H1 (cell line): ENCODE measurements at regions not wholly inside any gene's neighbourhood (a gene's known extent, or its start where the extent isn't known, plus 50 kb on each side); places are given as distances from the start of the nearest gene placed in this dataset.

Source experiments
- CTCF ChIA-PET: fragments of 300-600 bp; sonication (Branson Sonifier 250); formaldehyde crosslinking; loops from one replicate; lab custom pipeline; 2021; ENCODE audit not compliant: partially characterized antibody; lab: Charles Lee
- POLR2A ChIA-PET: fragments of 300-600 bp; sonication (Branson Sonifier 250); formaldehyde crosslinking; loops from one replicate; lab custom pipeline; 2021; ENCODE audit warnings: inconsistent platforms; ENCODE audit not compliant: partially characterized antibody; lab: Charles Lee
- DNase-seq, 2 experiments: peaks; one replicate each; pipeline versions ENCODE4 v3.0.0 to v3.0.0-alpha.2; 2010 to 2022; ENCODE audit warnings: low spot score in 2 of 2, low read depth in 1 of 2, mixed read lengths in 1 of 2
- FAIRE-seq: peaks from 2 replicates; lab custom pipeline; 2011; peaks lifted over from hg19 to GRCh38; lab: Jason Lieb, UNC
- H2AFZ ChIP-seq: 2 replicates; pipeline ENCODE4 v1.8.1; 2012; ENCODE audit warnings: low read length, inconsistent platforms
- H2AK5ac ChIP-seq: 2 replicates; pipeline ENCODE4 v1.6.1; 2013; ENCODE audit warnings: low read depth, low read length
- H2BK120ac ChIP-seq: replicated peaks from 2 replicates; pipeline ENCODE3; 2013; ENCODE audit warnings: low read depth, low read length, inconsistent platforms
- H2BK12ac ChIP-seq: 2 replicates; pipeline ENCODE4 v1.6.1; 2013; ENCODE audit warnings: low read depth, low read length
- H2BK15ac ChIP-seq: 2 replicates; pipeline ENCODE4 v1.6.1; 2013; ENCODE audit warnings: low read length
- H2BK20ac ChIP-seq: 2 replicates; pipeline ENCODE4 v1.6.1; 2013; ENCODE audit warnings: low read length
- H2BK5ac ChIP-seq: 2 replicates; pipeline ENCODE4 v1.6.1; 2013; ENCODE audit warnings: low read depth, low read length
- H3K14ac ChIP-seq: 2 replicates; pipeline ENCODE4 v1.6.1; 2013; ENCODE audit warnings: inconsistent platforms; ENCODE audit not compliant: insufficient read length
- H3K18ac ChIP-seq: 2 replicates; pipeline ENCODE4 v1.6.1; 2013; ENCODE audit warnings: low read length; ENCODE audit errors: extremely low read depth
- H3K23ac ChIP-seq: 2 replicates; pipeline ENCODE4 v1.6.1; 2013; ENCODE audit warnings: inconsistent platforms; ENCODE audit not compliant: insufficient read length
- H3K23me2 ChIP-seq: 2 replicates; pipeline ENCODE4 v1.6.1; 2013; ENCODE audit warnings: low read depth, low read length
- H3K27ac ChIP-seq: 2 replicates; pipeline ENCODE4 v1.6.1; 2011; ENCODE audit warnings: low read depth, low read length, inconsistent platforms
- H3K27me3 ChIP-seq, 4 experiments: replicated peaks in 1 of 4; 1 replicate in 1 of 4; 2 replicates in 3 of 4; pipeline versions ENCODE4 v1.6.1 to v1.8.1; 2011 to 2013; ENCODE audit warnings: low read length in 3 of 4, mild to moderate bottlenecking in 3 of 4, inconsistent platforms in 2 of 4, mixed read lengths in 2 of 4, moderate library complexity in 1 of 4; ENCODE audit not compliant: control insufficient read depth in 3 of 4, insufficient read depth in 3 of 4; ENCODE audit errors: extremely low read depth in 1 of 4
- H3K36me3 ChIP-seq, 4 experiments: 2 replicates each; pipeline versions ENCODE4 v1.6.1 to v1.8.1; 2011 to 2013; ENCODE audit warnings: mild to moderate bottlenecking in 4 of 4, low read length in 3 of 4, moderate library complexity in 2 of 4, control low read depth in 1 of 4, inconsistent platforms in 1 of 4; ENCODE audit not compliant: insufficient read depth in 4 of 4, control insufficient read depth in 2 of 4
- H3K4ac ChIP-seq: replicated peaks from 2 replicates; pipeline ENCODE3; 2013; ENCODE audit warnings: low read length, low read depth, mixed read lengths, inconsistent platforms; ENCODE audit not compliant: insufficient read length
- H3K4me1 ChIP-seq, 4 experiments: replicated peaks in 1 of 4; 1 replicate in 1 of 4; 2 replicates in 3 of 4; pipeline versions ENCODE4 v1.6.1 to v1.8.1; 2011 to 2013; ENCODE audit warnings: low read length in 3 of 4, inconsistent platforms in 2 of 4, mixed read lengths in 1 of 4; ENCODE audit not compliant: insufficient read depth in 4 of 4, control insufficient read depth in 3 of 4
- H3K4me2 ChIP-seq, 2 experiments: 2 replicates each; pipeline versions ENCODE4 v1.6.1 to v1.8.1; 2011 to 2013; ENCODE audit warnings: low read depth in 2 of 2, low read length in 2 of 2, control low read depth in 1 of 2, inconsistent platforms in 1 of 2, mild to moderate bottlenecking in 1 of 2; ENCODE audit not compliant: insufficient read depth in 1 of 2
- H3K4me3 ChIP-seq, 4 experiments: fragments of 200-600, 300-600 bp in 1 of 4; sonication (generic), shearing (Covaris generic), sonication (Bioruptor Twin) in 1 of 4; 2 replicates each; pipeline versions ENCODE4 v1.5.1 to v1.8.1; 2011 to 2016; ENCODE audit warnings: low read length in 4 of 4, low read depth in 3 of 4, control low read depth in 2 of 4, inconsistent platforms in 2 of 4, mild to moderate bottlenecking in 2 of 4, mixed read lengths in 1 of 4, moderate library complexity in 1 of 4; ENCODE audit not compliant: insufficient read depth in 2 of 4; ENCODE audit errors: extremely low read depth in 1 of 4
- H3K56ac ChIP-seq: replicated peaks from 2 replicates; pipeline ENCODE3; 2013; ENCODE audit warnings: low read depth, mild to moderate bottlenecking, mixed read lengths, low read length, inconsistent platforms; ENCODE audit not compliant: insufficient read length
- H3K79me1 ChIP-seq: 2 replicates; pipeline ENCODE4 v1.6.1; 2013; ENCODE audit warnings: low read depth, low read length, control low read depth
- H3K79me2 ChIP-seq, 2 experiments: 2 replicates each; pipeline versions ENCODE4 v1.6.1 to v1.8.1; 2012 to 2013; ENCODE audit warnings: low read length in 2 of 2, mild to moderate bottlenecking in 2 of 2, inconsistent platforms in 1 of 2; ENCODE audit not compliant: insufficient read depth in 2 of 2, control insufficient read depth in 1 of 2
- H3K9ac ChIP-seq, 4 experiments: replicated peaks in 1 of 4; 1 replicate in 1 of 4; 2 replicates in 3 of 4; pipeline versions ENCODE4 v1.6.1 to v1.8.1; 2011 to 2013; ENCODE audit warnings: low read depth in 3 of 4, low read length in 3 of 4, control low read depth in 2 of 4, mild to moderate bottlenecking in 2 of 4, moderate library complexity in 2 of 4, inconsistent platforms in 1 of 4; ENCODE audit errors: extremely low read depth in 1 of 4
- H3K9me3 ChIP-seq, 2 experiments: 2 replicates each; pipeline versions ENCODE4 v1.6.1 to v1.8.1; 2012 to 2013; ENCODE audit warnings: mild to moderate bottlenecking in 2 of 2, moderate library complexity in 2 of 2, control low read depth in 1 of 2, inconsistent platforms in 1 of 2, low read depth in 1 of 2, low read length in 1 of 2, mixed read lengths in 1 of 2; ENCODE audit not compliant: insufficient read depth in 2 of 2
- H4K20me1 ChIP-seq, 2 experiments: replicated peaks in 1 of 2; 2 replicates each; pipeline versions ENCODE3 to v1.8.1; 2011 to 2013; ENCODE audit warnings: inconsistent platforms in 2 of 2, low read length in 2 of 2, mild to moderate bottlenecking in 1 of 2; ENCODE audit not compliant: insufficient read depth in 2 of 2, control insufficient read depth in 1 of 2
- H4K5ac ChIP-seq: 2 replicates; pipeline ENCODE4 v1.6.1; 2013; ENCODE audit warnings: low read length, low read depth, mixed read lengths, inconsistent platforms; ENCODE audit not compliant: insufficient read length
- H4K8ac ChIP-seq: 2 replicates; pipeline ENCODE4 v1.8.0; 2013; ENCODE audit warnings: mild to moderate bottlenecking, moderate library complexity, low read length, inconsistent platforms; ENCODE audit not compliant: insufficient read depth; ENCODE audit errors: extremely low read depth
- H4K91ac ChIP-seq: replicated peaks from 2 replicates; pipeline ENCODE3; 2013; ENCODE audit warnings: low read length, mixed read lengths, inconsistent platforms; ENCODE audit not compliant: insufficient read length
- CREB1 ChIP-seq: IDR thresholded peaks from 2 replicates; pipeline ENCODE4 v1.6.1; 2012; ENCODE audit warnings: inconsistent platforms
- GABPA ChIP-seq: IDR thresholded peaks from 2 replicates; pipeline ENCODE4 v1.6.1; 2011; ENCODE audit warnings: mild to moderate bottlenecking, low read length, moderate library complexity, borderline replicate concordance; ENCODE audit not compliant: insufficient read depth
- GTF2F1 ChIP-seq: IDR thresholded peaks from 2 replicates; pipeline ENCODE4 v1.6.1; 2012; ENCODE audit warnings: low read depth, low read length, improper control_type of control experiment, borderline replicate concordance
- HDAC2 ChIP-seq, 2 experiments: fragments of 300-600 bp in 1 of 2; sonication (generic) in 1 of 2; IDR thresholded peaks; 2 replicates each; pipeline ENCODE4 v1.6.1; 2011 to 2012; ENCODE audit warnings: low read depth in 2 of 2, low read length in 2 of 2, mild to moderate bottlenecking in 2 of 2, moderate library complexity in 2 of 2, borderline replicate concordance in 1 of 2, inconsistent platforms in 1 of 2
- JUND ChIP-seq: IDR thresholded peaks from 2 replicates; pipeline ENCODE4 v1.6.1; 2011; ENCODE audit warnings: mild to moderate bottlenecking, improper control_type of control experiment, low read length
- PHF8 ChIP-seq: fragments of 200-600 bp; sonication (generic); conservative IDR thresholded peaks from 2 replicates; pipeline ENCODE4 v1.7.1; 2012; ENCODE audit warnings: low read depth, mild to moderate bottlenecking, inconsistent platforms, low read length, moderate library complexity
- POLR2AphosphoS5 ChIP-seq: IDR thresholded peaks from 2 replicates; pipeline ENCODE4 v1.6.1; 2011; ENCODE audit warnings: low read depth, low read length
- POU5F1 ChIP-seq: IDR thresholded peaks from 2 replicates; pipeline ENCODE4 v1.6.1; 2011; ENCODE audit warnings: low read depth, mild to moderate bottlenecking, low read length, moderate library complexity
- RAD21 ChIP-seq, 2 experiments: IDR thresholded peaks in 1 of 2; conservative IDR thresholded peaks in 1 of 2; 2 replicates each; pipeline ENCODE4 v1.6.1; 2011; ENCODE audit warnings: low read depth in 2 of 2, low read length in 2 of 2, improper control_type of control experiment in 1 of 2, inconsistent platforms in 1 of 2, mild to moderate bottlenecking in 1 of 2, moderate library complexity in 1 of 2
- RXRA ChIP-seq: IDR thresholded peaks from 2 replicates; pipeline ENCODE4 v1.6.1; 2011; ENCODE audit warnings: low read depth, mild to moderate bottlenecking, low read length, moderate library complexity; ENCODE audit not compliant: insufficient read depth
- SIX5 ChIP-seq: IDR thresholded peaks from 2 replicates; pipeline ENCODE4 v1.6.1; 2011; ENCODE audit warnings: mild to moderate bottlenecking, low read depth, low read length
- SRF ChIP-seq: IDR thresholded peaks from 2 replicates; pipeline ENCODE4 v1.6.1; 2011; ENCODE audit warnings: mild to moderate bottlenecking, low read depth, low read length, moderate library complexity
- TAF7 ChIP-seq: optimal IDR thresholded peaks from 2 replicates; pipeline ENCODE3; 2011; ENCODE audit warnings: low read depth, mild to moderate bottlenecking, inconsistent platforms, low read length, moderate library complexity, borderline replicate concordance
- ZNF274 ChIP-seq: IDR thresholded peaks from 2 replicates; pipeline ENCODE4 v1.7.0; 2012; ENCODE audit warnings: low read length, borderline replicate concordance; ENCODE audit errors: extremely low read depth
- WGBS, 2 experiments: shearing (Covaris generic) in 1 of 2; methylation state at CpG; one replicate each; pipeline versions ENCODE4 v1.1.6 to v1.1.7; 2013 to 2015; ENCODE audit warnings: low lambda C conversion rate in 2 of 2, mixed read lengths in 2 of 2, inconsistent platforms in 1 of 2, low coverage in 1 of 2, missing lambda C conversion rate in 1 of 2; ENCODE audit not compliant: insufficient replicate concordance in 2 of 2, insufficient coverage in 1 of 2, insufficient read length in 1 of 2; ENCODE audit errors: extremely low coverage in 1 of 2, missing lambda C conversion rate in 1 of 2; 5-methylcytosine and 5-hydroxymethylcytosine counted together

GRCh38 chrX:30961387-30962174, 72.5 kb upstream of the TAB3 start:
- WGBS, 2 experiments = 83% methylated on average over 2 of the region's 2 CpGs; no CpG with 5 or more reads in 1 of the 2 experiments
- Histone ChIP-seq H3K4me2 (no peak overlapping the region), H3K36me3 (no peaks in the 10 kb centered on the region), H3K4me3 (no peak overlapping the region), H3K4ac (no peak overlapping the region), H3K9ac (no peak overlapping the region), H2BK5ac (no peak overlapping the region), H2BK20ac (no peak overlapping the region), H3K27ac (no peak overlapping the region), H3K23ac (no peak overlapping the region), H3K27me3 (no peaks in the 10 kb centered on the region), H4K20me1 (no peaks in the 10 kb centered on the region), H3K4me1 (no peaks in the 10 kb centered on the region), H3K9me3 (no peaks in the 10 kb centered on the region), H3K14ac (no peak overlapping the region), H3K56ac (no peak overlapping the region), H4K5ac (no peak overlapping the region), H3K18ac (no peak overlapping the region), H3K79me1 (no peaks in the 10 kb centered on the region), H4K91ac (no peak overlapping the region), H2BK12ac (no peak overlapping the region), H4K8ac (no peak overlapping the region), H2AK5ac (no peak overlapping the region), H2BK120ac (no peak overlapping the region), H3K23me2 (no peaks in the 10 kb centered on the region), H2BK15ac (no peak overlapping the region), H3K79me2 (no peaks in the 10 kb centered on the region), H2AFZ (no peak overlapping the region)
- CTCF ChIA-PET = no interaction called here
- POLR2A ChIA-PET = no interaction called here
- FAIRE-seq = no peak
- no peak for DNase-seq
- TF ChIP-seq POU5F1 (no peak), RXRA (no peak), CREB1 (no peak), PHF8 (no peak), RAD21 (IDR thresholded peaks at IDR 0.05 in 1 of 2, conservative IDR thresholded peaks at IDR 0.05 in 1 of 2; ENCODE audit: low read depth in 2 of 2, low read length in 2 of 2) (no peak), ZNF274 (no peak), POLR2AphosphoS5 (no peak), HDAC2 (IDR thresholded peaks at IDR 0.05; ENCODE audit: borderline replicate concordance in 1 of 2, low read depth in 2 of 2, low read length in 2 of 2) (no peak), JUND (no peak), GABPA (no peak), SRF (no peak), GTF2F1 (no peak), SIX5 (no peak), TAF7 (no peak)
